KOPT-K1 (cell line): ENCODE measurements at regions not wholly inside any gene's neighbourhood (a gene's known extent, or its start where the extent isn't known, plus 50 kb on each side); places are given as distances from the start of the nearest gene placed in this dataset.

Experiments used
- H3K27ac ChIP-seq: fragments of 200-600 bp; sonication (generic); 2 replicates; pipeline ENCODE4 v1.5.1; 2016; ENCODE audit warnings: antibody characterized with exemption, mild to moderate bottlenecking, low read depth, low read length; ENCODE audit not compliant: poor library complexity, severe bottlenecking
- H3K36me3 ChIP-seq: fragments of 200-600 bp; sonication (generic); 2 replicates; pipeline ENCODE4 v1.5.1; 2017; ENCODE audit warnings: antibody characterized with exemption, mild to moderate bottlenecking, low read length, moderate library complexity; ENCODE audit not compliant: insufficient read depth
- H3K9me3 ChIP-seq: fragments of 200-600 bp; sonication (generic); 2 replicates; pipeline ENCODE4 v1.5.1; 2017; ENCODE audit warnings: antibody characterized with exemption, low read length, mild to moderate bottlenecking; ENCODE audit not compliant: insufficient read depth, poor library complexity, severe bottlenecking

GRCh38 chr15:59873644-59874272 is 130.4 kb upstream of the FOXB1 start:
- H3K9me3 ChIP-seq = no peaks in the 10 kb centered on the region
- no peaks in the 10 kb centered on the region for H3K36me3 ChIP-seq
- H3K27ac ChIP-seq = no peak overlapping the region

GRCh38 chr15:59867086-59867855 is 136.8 kb upstream of the FOXB1 start:
- H3K9me3 ChIP-seq = no peaks in the 10 kb centered on the region
- no peaks in the 10 kb centered on the region for H3K36me3 ChIP-seq
- H3K27ac ChIP-seq = no peak overlapping the region

GRCh38 chr15:59866642-59867041 is 137.5 kb upstream of the FOXB1 start:
- no peak overlapping the region for H3K27ac ChIP-seq
- no peaks in the 10 kb centered on the region for H3K9me3 ChIP-seq

GRCh38 chr15:59862191-59863155 is 141.6 kb upstream of the FOXB1 start:
- Histone ChIP-seq H3K27ac (no peak overlapping the region), H3K36me3 (no peaks in the 10 kb centered on the region), H3K9me3 (no peaks in the 10 kb centered on the region)

More at GRCh38 chr15:59866642-59867041, 137.5 kb upstream of the FOXB1 start:
- H3K36me3 ChIP-seq = no peaks in the 10 kb centered on the region

GRCh38 chr15:59847968-59848367 is 156.1 kb upstream of the FOXB1 start:
- Histone ChIP-seq H3K9me3 (no peaks in the 10 kb centered on the region), H3K36me3 (no peaks in the 10 kb centered on the region), H3K27ac (no peak overlapping the region)

- no peak overlapping the region for H3K27ac ChIP-seq
- H3K9me3 ChIP-seq = no peaks in the 10 kb centered on the region
- H3K36me3 ChIP-seq = no peaks in the 10 kb centered on the region
Measured at GRCh38 chr15:59845942-59846499, 156.9 kb upstream of the BNIP2 start.

GRCh38 chr15:59843609-59844008 is 154.5 kb upstream of the BNIP2 start:
- Histone ChIP-seq H3K9me3 (no peaks in the 10 kb centered on the region), H3K27ac (no peak overlapping the region), H3K36me3 (no peaks in the 10 kb centered on the region)

- no peaks in the 10 kb centered on the region for H3K9me3 ChIP-seq
- H3K27ac ChIP-seq = no peak overlapping the region
- H3K36me3 ChIP-seq = no peaks in the 10 kb centered on the region
Measured at GRCh38 chr15:59841036-59841435, 151.9 kb upstream of the BNIP2 start.

GRCh38 chr15:59839906-59840305 is 150.8 kb upstream of the BNIP2 start:
- H3K9me3 ChIP-seq = no peaks in the 10 kb centered on the region
- no peak overlapping the region for H3K27ac ChIP-seq
- H3K36me3 ChIP-seq = no peaks in the 10 kb centered on the region

GRCh38 chr15:59838900-59839299 is 149.8 kb upstream of the BNIP2 start:
- no peaks in the 10 kb centered on the region for H3K36me3 ChIP-seq
- H3K27ac ChIP-seq = peak overlapping the region; percentile 55
- no peaks in the 10 kb centered on the region for H3K9me3 ChIP-seq

- no peaks in the 10 kb centered on the region for H3K9me3 ChIP-seq
- no peaks in the 10 kb centered on the region for H3K36me3 ChIP-seq
- H3K27ac ChIP-seq = peak overlapping the region; percentile 37
Measured at GRCh38 chr15:59835776-59836175, 146.7 kb upstream of the BNIP2 start.

- Histone ChIP-seq H3K9me3 (no peaks in the 10 kb centered on the region), H3K27ac (peak overlapping the region; percentile 37), H3K36me3 (no peaks in the 10 kb centered on the region)
Measured at GRCh38 chr15:59834528-59834927, 145.4 kb upstream of the BNIP2 start.

- H3K27ac ChIP-seq = peak overlapping the region; percentile 9
- H3K36me3 ChIP-seq = no peaks in the 10 kb centered on the region
- H3K9me3 ChIP-seq = no peaks in the 10 kb centered on the region
Measured at GRCh38 chr15:59833366-59833765, 144.2 kb upstream of the BNIP2 start.

- no peak overlapping the region for H3K27ac ChIP-seq
- H3K36me3 ChIP-seq = no peaks in the 10 kb centered on the region
- H3K9me3 ChIP-seq = no peaks in the 10 kb centered on the region
Measured at GRCh38 chr15:59830873-59831272, 141.8 kb upstream of the BNIP2 start.

GRCh38 chr15:59830098-59830497 is 141.0 kb upstream of the BNIP2 start:
- no peak overlapping the region for H3K27ac ChIP-seq

More at GRCh38 chr15:59830098-59830497, 141.0 kb upstream of the BNIP2 start:
- H3K9me3 ChIP-seq = no peaks in the 10 kb centered on the region
- no peaks in the 10 kb centered on the region for H3K36me3 ChIP-seq
